ENCODE measurements at regions not wholly inside any gene's neighbourhood (a gene's known extent, or its start where the extent isn't known, plus 50 kb on each side); places are given as distances from the start of the nearest gene placed in this dataset.

DNA sequence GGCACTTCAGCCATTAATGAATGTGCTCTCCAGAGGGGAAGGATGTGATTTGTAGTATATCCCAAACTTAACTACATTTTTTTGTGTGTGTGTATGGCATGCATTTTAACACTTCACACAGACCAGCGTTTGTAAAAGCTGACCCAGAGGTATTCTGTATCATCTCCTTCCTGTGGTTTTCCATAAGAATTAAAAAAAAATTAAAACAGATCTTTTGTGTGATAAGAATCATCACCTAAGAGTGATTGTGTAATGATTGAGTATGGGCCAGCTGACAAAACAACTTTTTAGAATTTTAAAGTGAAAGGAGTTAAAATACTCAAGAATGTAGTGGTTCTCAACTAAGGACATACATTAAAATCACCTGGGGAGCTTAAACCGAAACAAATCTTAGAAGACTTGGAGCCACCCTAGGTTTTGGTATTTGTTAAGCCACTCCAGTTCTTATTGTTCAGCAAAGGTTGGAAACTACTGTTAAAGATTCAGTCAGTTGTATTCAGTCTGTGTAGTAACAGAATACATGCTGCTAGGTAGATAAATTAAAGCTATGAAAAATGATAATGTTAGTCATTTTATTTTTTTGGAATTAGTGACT is 120.1 kb downstream of the HAUS1 start (continued):
- TF ChIP-seq HDAC6 (IDR thresholded peaks at IDR 0.05; ENCODE audit: low read depth, low read length) (no peak), CHD2 (IDR thresholded peaks at IDR 0.05; ENCODE audit: low read length) (no peak), SUZ12 (IDR thresholded peaks at IDR 0.05; ENCODE audit: low read length) (no peak)
- TF ChIP-seq, protein P1, sequence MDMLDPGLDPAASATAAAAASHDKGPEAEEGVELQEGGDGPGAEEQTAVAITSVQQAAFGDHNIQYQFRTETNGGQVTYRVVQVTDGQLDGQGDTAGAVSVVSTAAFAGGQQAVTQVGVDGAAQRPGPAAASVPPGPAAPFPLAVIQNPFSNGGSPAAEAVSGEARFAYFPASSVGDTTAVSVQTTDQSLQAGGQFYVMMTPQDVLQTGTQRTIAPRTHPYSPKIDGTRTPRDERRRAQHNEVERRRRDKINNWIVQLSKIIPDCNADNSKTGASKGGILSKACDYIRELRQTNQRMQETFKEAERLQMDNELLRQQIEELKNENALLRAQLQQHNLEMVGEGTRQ (IDR thresholded peaks at IDR 0.05; ENCODE audit: low read length) = no peak
- TF ChIP-seq, protein P2, sequence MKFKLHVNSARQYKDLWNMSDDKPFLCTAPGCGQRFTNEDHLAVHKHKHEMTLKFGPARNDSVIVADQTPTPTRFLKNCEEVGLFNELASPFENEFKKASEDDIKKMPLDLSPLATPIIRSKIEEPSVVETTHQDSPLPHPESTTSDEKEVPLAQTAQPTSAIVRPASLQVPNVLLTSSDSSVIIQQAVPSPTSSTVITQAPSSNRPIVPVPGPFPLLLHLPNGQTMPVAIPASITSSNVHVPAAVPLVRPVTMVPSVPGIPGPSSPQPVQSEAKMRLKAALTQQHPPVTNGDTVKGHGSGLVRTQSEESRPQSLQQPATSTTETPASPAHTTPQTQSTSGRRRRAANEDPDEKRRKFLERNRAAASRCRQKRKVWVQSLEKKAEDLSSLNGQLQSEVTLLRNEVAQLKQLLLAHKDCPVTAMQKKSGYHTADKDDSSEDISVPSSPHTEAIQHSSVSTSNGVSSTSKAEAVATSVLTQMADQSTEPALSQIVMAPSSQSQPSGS (IDR thresholded peaks at IDR 0.05; ENCODE audit: low read length) = no peak

Measured in H1 (cell line).